ENCODE measurements at regions not wholly inside any gene's neighbourhood (a gene's known extent, or its start where the extent isn't known, plus 50 kb on each side); places are given as distances from the start of the nearest gene placed in this dataset.

- Histone ChIP-seq H3K36me3 (ENCODE audit: control insufficient read depth, insufficient read depth, low read length) (no peaks in the 10 kb centered on the region), H2AK5ac (ENCODE audit: low read depth, low read length) (no peak overlapping the region), H3K4me3 (ENCODE audit: insufficient read depth, low read depth, low read length) (no peak overlapping the region), H4K20me1 (ENCODE audit: insufficient read depth, low read length) (no peaks in the 10 kb centered on the region), H2AK9ac (replicated peaks; ENCODE audit: low read depth, low read length, poor library complexity) (no peak overlapping the region), H3K9ac (ENCODE audit: low read depth, low read length) (no peak overlapping the region), H2BK15ac (ENCODE audit: low read depth, low read length) (no peak overlapping the region), H3K4me2 (ENCODE audit: low read depth, low read length) (no peak overlapping the region), H2BK120ac (ENCODE audit: low read depth, low read length) (no peak overlapping the region), H4K8ac (ENCODE audit: low read depth in 2 of 2, low read length in 2 of 2) (no peak overlapping the region), H2AFZ (replicated peaks; ENCODE audit: low read length, poor library complexity) (no peak overlapping the region), H3K56ac (ENCODE audit: extremely low read depth, insufficient read depth, low read length) (no peak overlapping the region), H3K14ac (replicated peaks; ENCODE audit: low read depth, low read length) (no peak overlapping the region), H2BK5ac (ENCODE audit: low read depth, low read length, poor library complexity, severe bottlenecking) (no peak overlapping the region), H3K23ac (ENCODE audit: low read depth, low read length) (no peak overlapping the region), H3K4ac (ENCODE audit: low read depth, low read length) (no peak overlapping the region), H3K27me3 (ENCODE audit: control insufficient read depth, insufficient read depth, low read length) (peaks cover 7% of the 10 kb centered on the region), H3K9me3 (ENCODE audit: control insufficient read depth, insufficient read depth, low read length) (no peaks in the 10 kb centered on the region), H3K9me1 (ENCODE audit: insufficient read depth, low read length) (no peaks in the 10 kb centered on the region), H2BK20ac (ENCODE audit: low read depth, low read length) (no peak overlapping the region), H3K79me1 (ENCODE audit: low read depth in 1 of 2, low read length in 2 of 2) (no peaks in the 10 kb centered on the region), H4K91ac (ENCODE audit: insufficient read depth, low read depth, low read length) (no peak overlapping the region), H3K27ac (ENCODE audit: insufficient read depth, low read length) (no peak overlapping the region), H3K18ac (ENCODE audit: low read depth, low read length) (no peak overlapping the region), H3K4me1 (ENCODE audit: control insufficient read depth, insufficient read depth, low read length) (no peaks in the 10 kb centered on the region), H4K5ac (ENCODE audit: low read depth, low read length) (no peak overlapping the region)
- in situ Hi-C loops (cut with MboI; ENCODE audit: low sequenced_read_pairs), result no loop called here
- CTCF ChIA-PET, result no interaction called here
- TF ChIP-seq RCOR1 (IDR thresholded peaks at IDR 0.05; ENCODE audit: insufficient replicate concordance, low read length), result no peak
- no peak for TF ChIP-seq POLR2A (IDR thresholded peaks at IDR 0.05; ENCODE audit: low read depth, low read length)
- no peak for TF ChIP-seq ELK1 (IDR thresholded peaks at IDR 0.05; ENCODE audit: borderline replicate concordance, low read depth, low read length)
- BruUV-seq (replicated peaks), result no TSS peak
- WGBS, 2 experiments (ENCODE audit: extremely low coverage in 2 of 2, insufficient read length in 1 of 2), result no CpG with 5 or more reads among the region's 2 CpGs
- dilution Hi-C loops (cut with HindIII; ENCODE audit: low sequenced_read_pairs, unreplicated experiment), result no loop called here
- POLR2A ChIA-PET (ENCODE audit: unreplicated experiment), result no interaction called here
- DNase-seq, result no peak
- intact Hi-C loops (cut with micrococcal nuclease), result no loop called here
- no peak for ATAC-seq (ENCODE audit: low read depth)
Observed at GRCh38 chr20:22929661-22930060, 105.5 kb upstream of the SSTR4 start.
